ENCODE measurements at regions not wholly inside any gene's neighbourhood (a gene's known extent, or its start where the extent isn't known, plus 50 kb on each side); places are given as distances from the start of the nearest gene placed in this dataset.

GRCh38 chr4:180668732-180669131 lies 1574.5 kb upstream of the TENM3 start:
- TF ChIP-seq CTCF (IDR thresholded peaks at IDR 0.05): no peak
- no peak for TF ChIP-seq POLR2A (IDR thresholded peaks at IDR 0.05)
